ENCODE measurements at regions not wholly inside any gene's neighbourhood (a gene's known extent, or its start where the extent isn't known, plus 50 kb on each side); places are given as distances from the start of the nearest gene placed in this dataset.

- TF ChIP-seq CTCF (IDR thresholded peaks at IDR 0.05) (no peak), POLR2A (IDR thresholded peaks at IDR 0.05) (no peak)
These were observed 65.4 kb upstream of the WDR75 start for GRCh38 chr2:189375842-189376241.
